Activated gamma-delta T cell treated with anti-CD3 and anti-CD28 coated beads, Interleukin-2, amount 50 U/mL, for 16 hours (primary cell): ENCODE measurements at regions not wholly inside any gene's neighbourhood (a gene's known extent, or its start where the extent isn't known, plus 50 kb on each side); places are given as distances from the start of the nearest gene placed in this dataset.

Source experiments
- DNase-seq: peaks from one replicate; pipeline ENCODE4 v3.0.0-alpha.2; 2020; ENCODE audit warnings: low read depth

GRCh38 chr9:129285979-129286772 lies 108.1 kb upstream of the IER5L start:
- no peak for DNase-seq

- no peak for DNase-seq
Measured at GRCh38 chr9:129285382-129285781, 107.3 kb upstream of the IER5L start.

GRCh38 chr9:129284607-129285291 lies 106.7 kb upstream of the IER5L start:
- DNase-seq = no peak

GRCh38 chr9:129283705-129284606 lies 105.9 kb upstream of the IER5L start:
- DNase-seq = no peak

- no peak for DNase-seq
Measured at GRCh38 chr9:129283291-129283691, 105.2 kb upstream of the IER5L start.

GRCh38 chr9:129282731-129283211 lies 104.7 kb upstream of the IER5L start:
- no peak for DNase-seq

- no peak for DNase-seq
Measured at GRCh38 chr9:129282272-129282671, 104.2 kb upstream of the IER5L start.

GRCh38 chr9:129281506-129282145 lies 103.6 kb upstream of the IER5L start:
- no peak for DNase-seq

- no peak for DNase-seq
Measured at GRCh38 chr9:129280623-129281271, 102.7 kb upstream of the IER5L start.

GRCh38 chr9:129280236-129280622 lies 102.2 kb upstream of the IER5L start:
- no peak for DNase-seq

GRCh38 chr9:129278391-129279237 lies 100.6 kb upstream of the IER5L start:
- DNase-seq = no peak

- DNase-seq = no peak
Measured at GRCh38 chr9:129276486-129277230, 98.6 kb upstream of the IER5L start.

- no peak for DNase-seq
Measured at GRCh38 chr9:129275626-129276247, 97.7 kb upstream of the IER5L start.

- no peak for DNase-seq
Measured at GRCh38 chr9:129273941-129274684, 96.1 kb upstream of the IER5L start.

- no peak for DNase-seq
Measured at GRCh38 chr9:129273136-129273895, 95.3 kb upstream of the IER5L start.

GRCh38 chr9:129272348-129273025 lies 94.4 kb upstream of the IER5L start:
- no peak for DNase-seq

- DNase-seq = no peak
Measured at GRCh38 chr9:129270903-129271431, 92.9 kb upstream of the IER5L start.
